ENCODE measurements at regions not wholly inside any gene's neighbourhood (a gene's known extent, or its start where the extent isn't known, plus 50 kb on each side); places are given as distances from the start of the nearest gene placed in this dataset.

DNA sequence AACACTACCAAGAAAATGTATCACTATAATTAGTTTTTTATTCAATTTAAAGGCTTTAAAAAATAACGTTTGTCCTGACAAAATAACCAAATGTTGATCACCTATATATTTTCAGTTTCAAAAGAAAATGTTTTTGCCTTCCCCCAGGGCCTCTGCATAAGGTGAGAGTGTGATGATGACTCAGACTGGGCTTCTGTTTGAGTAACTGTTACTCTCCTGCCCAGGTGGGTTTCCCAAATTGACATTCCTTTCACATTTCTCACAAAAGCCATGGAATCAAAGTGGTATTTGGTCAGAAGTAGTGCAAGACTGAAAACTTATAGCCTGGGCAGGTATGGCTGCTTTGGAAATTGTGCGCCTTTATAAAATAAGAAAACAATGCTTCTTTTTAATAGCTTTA, 180.6 kb downstream of the COG6 start:
- TF ChIP-seq, protein P1, sequence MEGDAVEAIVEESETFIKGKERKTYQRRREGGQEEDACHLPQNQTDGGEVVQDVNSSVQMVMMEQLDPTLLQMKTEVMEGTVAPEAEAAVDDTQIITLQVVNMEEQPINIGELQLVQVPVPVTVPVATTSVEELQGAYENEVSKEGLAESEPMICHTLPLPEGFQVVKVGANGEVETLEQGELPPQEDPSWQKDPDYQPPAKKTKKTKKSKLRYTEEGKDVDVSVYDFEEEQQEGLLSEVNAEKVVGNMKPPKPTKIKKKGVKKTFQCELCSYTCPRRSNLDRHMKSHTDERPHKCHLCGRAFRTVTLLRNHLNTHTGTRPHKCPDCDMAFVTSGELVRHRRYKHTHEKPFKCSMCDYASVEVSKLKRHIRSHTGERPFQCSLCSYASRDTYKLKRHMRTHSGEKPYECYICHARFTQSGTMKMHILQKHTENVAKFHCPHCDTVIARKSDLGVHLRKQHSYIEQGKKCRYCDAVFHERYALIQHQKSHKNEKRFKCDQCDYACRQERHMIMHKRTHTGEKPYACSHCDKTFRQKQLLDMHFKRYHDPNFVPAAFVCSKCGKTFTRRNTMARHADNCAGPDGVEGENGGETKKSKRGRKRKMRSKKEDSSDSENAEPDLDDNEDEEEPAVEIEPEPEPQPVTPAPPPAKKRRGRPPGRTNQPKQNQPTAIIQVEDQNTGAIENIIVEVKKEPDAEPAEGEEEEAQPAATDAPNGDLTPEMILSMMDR (IDR thresholded peaks at IDR 0.05; ENCODE audit: low read length) = no peak
- no peak for TF ChIP-seq EZH2 (IDR thresholded peaks at IDR 0.05; ENCODE audit: borderline replicate concordance, low read length)
